SU-DHL-6 (cell line): ENCODE measurements at regions not wholly inside any gene's neighbourhood (a gene's known extent, or its start where the extent isn't known, plus 50 kb on each side); places are given as distances from the start of the nearest gene placed in this dataset.

Experiments
- EZH2phosphoT487 ChIP-seq: fragments of 200-600 bp; sonication (generic), shearing (Covaris generic); conservative IDR thresholded peaks from 2 replicates; pipeline ENCODE4 v1.6.1; 2018; ENCODE audit warnings: mild to moderate bottlenecking, antibody characterized with exemption, low read length, moderate library complexity, mixed read lengths
- TF ChIP-seq, protein P1 (sequence below): fragments of 200-600 bp; sonication (generic); IDR thresholded peaks from one replicate; pipeline ENCODE4 v1.5.1; 2017; ENCODE audit warnings: antibody characterized with exemption, mild to moderate bottlenecking, low read length, moderate library complexity; ENCODE audit not compliant: insufficient read depth, poor library complexity, severe bottlenecking

DNA sequence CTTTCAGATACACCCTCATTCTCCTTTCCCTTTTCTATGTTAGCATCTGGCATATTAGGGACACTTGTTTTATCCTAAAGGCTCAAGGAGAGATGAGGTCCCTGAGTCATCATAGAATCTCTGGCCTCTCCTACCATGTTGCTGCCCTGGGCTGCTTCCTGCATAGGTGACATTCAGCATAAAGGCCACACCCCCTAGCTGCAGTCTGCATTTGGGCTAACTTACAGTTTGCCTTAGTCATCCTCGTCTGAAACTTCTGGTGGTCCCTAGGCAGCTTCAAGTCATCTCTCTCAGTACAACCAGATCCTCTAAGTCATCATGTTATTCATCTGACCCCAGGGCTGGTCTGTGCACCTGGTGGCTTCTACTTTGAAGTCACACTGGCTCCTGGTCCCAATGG lies 982.7 kb upstream of the NR2F2 start:
- TF ChIP-seq, protein P1, sequence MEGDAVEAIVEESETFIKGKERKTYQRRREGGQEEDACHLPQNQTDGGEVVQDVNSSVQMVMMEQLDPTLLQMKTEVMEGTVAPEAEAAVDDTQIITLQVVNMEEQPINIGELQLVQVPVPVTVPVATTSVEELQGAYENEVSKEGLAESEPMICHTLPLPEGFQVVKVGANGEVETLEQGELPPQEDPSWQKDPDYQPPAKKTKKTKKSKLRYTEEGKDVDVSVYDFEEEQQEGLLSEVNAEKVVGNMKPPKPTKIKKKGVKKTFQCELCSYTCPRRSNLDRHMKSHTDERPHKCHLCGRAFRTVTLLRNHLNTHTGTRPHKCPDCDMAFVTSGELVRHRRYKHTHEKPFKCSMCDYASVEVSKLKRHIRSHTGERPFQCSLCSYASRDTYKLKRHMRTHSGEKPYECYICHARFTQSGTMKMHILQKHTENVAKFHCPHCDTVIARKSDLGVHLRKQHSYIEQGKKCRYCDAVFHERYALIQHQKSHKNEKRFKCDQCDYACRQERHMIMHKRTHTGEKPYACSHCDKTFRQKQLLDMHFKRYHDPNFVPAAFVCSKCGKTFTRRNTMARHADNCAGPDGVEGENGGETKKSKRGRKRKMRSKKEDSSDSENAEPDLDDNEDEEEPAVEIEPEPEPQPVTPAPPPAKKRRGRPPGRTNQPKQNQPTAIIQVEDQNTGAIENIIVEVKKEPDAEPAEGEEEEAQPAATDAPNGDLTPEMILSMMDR, result no peak
- no peak for TF ChIP-seq EZH2phosphoT487
